ENCODE measurements at regions not wholly inside any gene's neighbourhood (a gene's known extent, or its start where the extent isn't known, plus 50 kb on each side); places are given as distances from the start of the nearest gene placed in this dataset.

DNA sequence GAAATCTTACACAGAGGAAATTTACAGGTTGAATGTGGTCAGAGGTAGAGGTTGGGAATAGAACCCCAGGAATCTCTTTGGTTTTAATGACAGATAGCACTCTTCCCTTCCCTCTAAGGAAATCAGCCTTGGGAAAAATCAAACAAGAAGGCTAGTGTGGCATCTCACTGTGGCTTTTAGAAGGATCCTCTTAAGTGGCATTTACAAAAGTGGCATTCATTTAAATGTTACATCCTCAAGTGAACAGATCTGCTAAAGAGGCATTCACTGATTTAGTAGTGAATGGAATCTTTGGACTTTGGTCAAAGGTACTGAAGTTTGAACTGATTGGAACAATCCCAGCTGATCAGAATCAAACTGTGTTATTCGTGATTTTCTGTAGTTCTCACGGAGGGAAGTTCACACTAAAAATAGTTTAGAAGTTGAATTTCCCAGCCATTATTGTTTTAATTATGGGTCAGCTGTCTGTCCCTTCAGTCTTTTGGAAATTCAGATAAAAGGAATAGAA is 136.5 kb upstream of the FN1 start:
- POLR2A ChIA-PET (ENCODE audit: unreplicated experiment), result no interaction called here
- no peak for DNase-seq
- no peaks in the 10 kb centered on the region for H3K36me3 ChIP-seq (ENCODE audit: low read depth, low read length)
- no TSS peak for BruUV-seq (replicated peaks)
- H3F3A ChIP-seq (ENCODE audit: low read length, unreplicated experiment), result no peaks in the 10 kb centered on the region
- peaks cover under 1% of the 10 kb centered on the region; the same call in 1 of the 2 replicates for H3K4me1 ChIP-seq (ENCODE audit: insufficient read depth, low read length)
- CTCF ChIA-PET, result no interaction called here
- H3K9me2 ChIP-seq (replicated peaks; ENCODE audit: low read length), result no peaks in the 10 kb centered on the region
- H4K20me1 ChIP-seq (ENCODE audit: low read length), result no peaks in the 10 kb centered on the region
- no peak overlapping the region for H3K9ac ChIP-seq (ENCODE audit: low read length)
- TF ChIP-seq, protein P1, sequence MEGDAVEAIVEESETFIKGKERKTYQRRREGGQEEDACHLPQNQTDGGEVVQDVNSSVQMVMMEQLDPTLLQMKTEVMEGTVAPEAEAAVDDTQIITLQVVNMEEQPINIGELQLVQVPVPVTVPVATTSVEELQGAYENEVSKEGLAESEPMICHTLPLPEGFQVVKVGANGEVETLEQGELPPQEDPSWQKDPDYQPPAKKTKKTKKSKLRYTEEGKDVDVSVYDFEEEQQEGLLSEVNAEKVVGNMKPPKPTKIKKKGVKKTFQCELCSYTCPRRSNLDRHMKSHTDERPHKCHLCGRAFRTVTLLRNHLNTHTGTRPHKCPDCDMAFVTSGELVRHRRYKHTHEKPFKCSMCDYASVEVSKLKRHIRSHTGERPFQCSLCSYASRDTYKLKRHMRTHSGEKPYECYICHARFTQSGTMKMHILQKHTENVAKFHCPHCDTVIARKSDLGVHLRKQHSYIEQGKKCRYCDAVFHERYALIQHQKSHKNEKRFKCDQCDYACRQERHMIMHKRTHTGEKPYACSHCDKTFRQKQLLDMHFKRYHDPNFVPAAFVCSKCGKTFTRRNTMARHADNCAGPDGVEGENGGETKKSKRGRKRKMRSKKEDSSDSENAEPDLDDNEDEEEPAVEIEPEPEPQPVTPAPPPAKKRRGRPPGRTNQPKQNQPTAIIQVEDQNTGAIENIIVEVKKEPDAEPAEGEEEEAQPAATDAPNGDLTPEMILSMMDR (conservative IDR thresholded peaks at IDR 0.05; ENCODE audit: low read depth, low read length), result no peak
- TF ChIP-seq EZH2phosphoT487 (IDR thresholded peaks at IDR 0.05; ENCODE audit: borderline replicate concordance, low read length), result no peak
- TF ChIP-seq EZH2 (IDR thresholded peaks at IDR 0.05; ENCODE audit: low read length, unreplicated experiment), result no peak
- H3K79me2 ChIP-seq (ENCODE audit: low read length), result no peaks in the 10 kb centered on the region
- H3K4me2 ChIP-seq (ENCODE audit: low read length), result no peak overlapping the region
- ATAC-seq, result no peak
- no peak overlapping the region for H3K4me3 ChIP-seq (ENCODE audit: low read length)
- intact Hi-C loops (cut with micrococcal nuclease), result no loop called here
- no peak overlapping the region for H3K27ac ChIP-seq (ENCODE audit: low read length)
- no peak overlapping the region for H2AFZ ChIP-seq (ENCODE audit: low read length)
- H3K9me3 ChIP-seq (ENCODE audit: low read length), result no peaks in the 10 kb centered on the region
- H3K27me3 ChIP-seq (ENCODE audit: low read length), result no peaks in the 10 kb centered on the region

DNA sequence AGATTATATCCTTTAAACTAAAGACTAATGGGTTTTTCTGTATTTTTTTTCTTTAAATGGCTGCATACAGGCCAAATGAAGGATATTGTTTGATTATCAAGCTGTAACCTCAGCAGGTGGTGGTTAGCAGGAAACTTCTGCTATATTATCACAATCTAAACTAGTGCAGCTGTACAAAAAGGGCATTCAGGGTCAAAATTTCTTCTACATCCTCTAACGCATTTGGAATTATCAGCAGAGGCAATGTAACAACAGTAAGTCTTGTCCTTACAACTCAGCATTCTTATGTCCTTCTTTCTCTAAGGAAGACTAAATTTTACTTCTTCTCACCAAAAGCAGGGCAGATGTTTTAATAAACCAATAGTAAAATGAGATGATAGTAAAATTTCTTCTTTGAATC is 135.8 kb upstream of the FN1 start:
- TF ChIP-seq EZH2phosphoT487 (IDR thresholded peaks at IDR 0.05; ENCODE audit: borderline replicate concordance, low read length) (no peak), EZH2 (IDR thresholded peaks at IDR 0.05; ENCODE audit: low read length, unreplicated experiment) (no peak)
- TF ChIP-seq, protein P1 (conservative IDR thresholded peaks at IDR 0.05; ENCODE audit: low read depth, low read length), result no peak
- CTCF ChIA-PET, result no interaction called here

DNA sequence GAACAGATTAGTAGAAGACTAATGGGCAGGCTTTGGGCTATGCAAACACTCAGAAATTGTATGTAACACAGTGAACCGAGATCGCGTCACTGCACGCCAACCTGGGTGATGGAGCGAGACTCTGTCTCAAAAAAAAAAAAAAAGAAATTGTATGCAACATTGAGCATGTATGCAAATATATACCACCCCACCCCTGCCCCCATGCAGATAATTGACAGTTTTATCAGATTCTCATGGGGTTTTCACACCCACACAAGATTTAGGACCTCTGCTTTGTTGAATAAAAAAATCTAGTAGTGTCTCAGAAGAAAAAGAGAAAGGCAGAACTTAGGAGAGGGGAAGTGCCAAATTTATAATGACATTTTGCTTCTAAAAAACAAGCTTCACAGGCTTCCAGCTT is 131.6 kb upstream of the FN1 start:
- no peak for ATAC-seq
- Histone ChIP-seq H3K27me3 (ENCODE audit: low read length) (no peaks in the 10 kb centered on the region), H3F3A (ENCODE audit: low read length, unreplicated experiment) (no peaks in the 10 kb centered on the region), H3K4me3 (ENCODE audit: low read length) (no peak overlapping the region), H3K4me1 (ENCODE audit: insufficient read depth, low read length) (no peaks in the 10 kb centered on the region), H3K4me2 (ENCODE audit: low read length) (no peak overlapping the region), H3K9ac (ENCODE audit: low read length) (no peak overlapping the region), H3K27ac (ENCODE audit: low read length) (no peak overlapping the region), H3K36me3 (ENCODE audit: low read depth, low read length) (no peaks in the 10 kb centered on the region), H3K9me2 (replicated peaks; ENCODE audit: low read length) (no peaks in the 10 kb centered on the region), H3K9me3 (ENCODE audit: low read length) (no peaks in the 10 kb centered on the region), H4K20me1 (ENCODE audit: low read length) (no peaks in the 10 kb centered on the region), H2AFZ (ENCODE audit: low read length) (no peak overlapping the region), H3K79me2 (ENCODE audit: low read length) (no peaks in the 10 kb centered on the region)
- no TSS peak for BruUV-seq (replicated peaks)
- CTCF ChIA-PET, result no interaction called here
- no peak for DNase-seq
- intact Hi-C loops (cut with micrococcal nuclease), result no loop called here
- TF ChIP-seq, protein P1 (conservative IDR thresholded peaks at IDR 0.05; ENCODE audit: low read depth, low read length), result no peak
- no peak for TF ChIP-seq EZH2 (IDR thresholded peaks at IDR 0.05; ENCODE audit: low read length, unreplicated experiment)
- no peak for TF ChIP-seq EZH2phosphoT487 (IDR thresholded peaks at IDR 0.05; ENCODE audit: borderline replicate concordance, low read length)
- POLR2A ChIA-PET (ENCODE audit: unreplicated experiment), result no interaction called here

More for the DNA sequence above, 135.8 kb upstream of the FN1 start:
- no peaks in the 10 kb centered on the region for H3K27me3 ChIP-seq (ENCODE audit: low read length)
- H3K4me2 ChIP-seq (ENCODE audit: low read length), result no peak overlapping the region
- no TSS peak for BruUV-seq (replicated peaks)
- H3K9ac ChIP-seq (ENCODE audit: low read length), result no peak overlapping the region
- H3K79me2 ChIP-seq (ENCODE audit: low read length), result no peaks in the 10 kb centered on the region
- ATAC-seq, result no peak
- no peaks in the 10 kb centered on the region for H3F3A ChIP-seq (ENCODE audit: low read length, unreplicated experiment)
- H3K9me3 ChIP-seq (ENCODE audit: low read length), result no peaks in the 10 kb centered on the region
- no peaks in the 10 kb centered on the region for H3K36me3 ChIP-seq (ENCODE audit: low read depth, low read length)
- POLR2A ChIA-PET (ENCODE audit: unreplicated experiment), result no interaction called here
- H4K20me1 ChIP-seq (ENCODE audit: low read length), result no peaks in the 10 kb centered on the region
- H3K4me1 ChIP-seq (ENCODE audit: insufficient read depth, low read length), result no peaks in the 10 kb centered on the region
- no peak for DNase-seq
- no peak overlapping the region for H3K4me3 ChIP-seq (ENCODE audit: low read length)
- intact Hi-C loops (cut with micrococcal nuclease), result no loop called here
- no peak overlapping the region for H2AFZ ChIP-seq (ENCODE audit: low read length)
- no peak overlapping the region for H3K27ac ChIP-seq (ENCODE audit: low read length)
- H3K9me2 ChIP-seq (replicated peaks; ENCODE audit: low read length), result no peaks in the 10 kb centered on the region
